SK-N-SH (cell line): ENCODE measurements at regions not wholly inside any gene's neighbourhood (a gene's known extent, or its start where the extent isn't known, plus 50 kb on each side); places are given as distances from the start of the nearest gene placed in this dataset.

Experiments used
- CTCF ChIP-seq: fragments of 200-600 bp; sonication (generic); IDR thresholded peaks from 2 replicates; pipeline ENCODE4 v1.6.1; 2017; ENCODE audit warnings: antibody characterized with exemption, mild to moderate bottlenecking, moderate library complexity
- EP300 ChIP-seq, 2 experiments: IDR thresholded peaks; 2 replicates each; pipeline versions ENCODE4 v1.4.0 to v1.6.1; 2012; ENCODE audit warnings: borderline replicate concordance in 1 of 2, low read depth in 1 of 2, low read length in 1 of 2
- FOSL2 ChIP-seq: IDR thresholded peaks from 2 replicates; pipeline ENCODE4 v1.4.0; 2012; ENCODE audit warnings: low read depth, mild to moderate bottlenecking, moderate library complexity, borderline replicate concordance
- FOXM1 ChIP-seq: IDR thresholded peaks from 2 replicates; pipeline ENCODE4 v1.4.0; 2012; ENCODE audit warnings: low read depth, mild to moderate bottlenecking
- GABPA ChIP-seq: IDR thresholded peaks from 2 replicates; pipeline ENCODE4 v1.4.0; 2012; ENCODE audit warnings: low read depth, mild to moderate bottlenecking
- GATA2 ChIP-seq: sonication (generic); formaldehyde crosslinking; IDR thresholded peaks from 2 replicates; pipeline ENCODE4 v1.5.0; 2020; ENCODE audit warnings: mild to moderate bottlenecking, missing genetic modification reagents
- NFIC ChIP-seq: IDR thresholded peaks from 2 replicates; pipeline ENCODE4 v1.4.0; 2012; ENCODE audit warnings: borderline replicate concordance
- POLR2AphosphoS5 ChIP-seq: IDR thresholded peaks from 2 replicates; pipeline ENCODE4 v1.6.1; 2012; ENCODE audit warnings: low read depth, low read length
- RAD21 ChIP-seq: IDR thresholded peaks from 2 replicates; pipeline ENCODE4 v1.6.1; 2012; ENCODE audit warnings: mild to moderate bottlenecking, low read length
- RCOR1 ChIP-seq: fragments of 150-350 bp; IDR thresholded peaks from 2 replicates; pipeline ENCODE4 v1.6.1; 2017; ENCODE audit warnings: antibody characterized with exemption, low read length
- YY1 ChIP-seq: IDR thresholded peaks from 2 replicates; pipeline ENCODE4 v1.4.0; 2012; ENCODE audit warnings: low read depth, mild to moderate bottlenecking
- ZBTB33 ChIP-seq: IDR thresholded peaks from 2 replicates; pipeline ENCODE4 v1.4.0; 2012; ENCODE audit warnings: low read depth, borderline replicate concordance
- TF ChIP-seq, protein P1 (sequence below): IDR thresholded peaks from 2 replicates; pipeline ENCODE4 v1.4.0; 2012; ENCODE audit warnings: low read depth

- no peak for TF ChIP-seq POLR2AphosphoS5
- no peak for TF ChIP-seq RAD21
- no peak for TF ChIP-seq ZBTB33
- no peak for TF ChIP-seq CTCF
- no peak for TF ChIP-seq GABPA
- TF ChIP-seq NFIC, result no peak
- TF ChIP-seq EP300 (IDR thresholded peaks at IDR 0.05; ENCODE audit: borderline replicate concordance in 1 of 2, low read depth in 1 of 2, low read length in 1 of 2), result no peak
- no peak for TF ChIP-seq RCOR1
- TF ChIP-seq FOSL2, result no peak
- TF ChIP-seq, protein P1, sequence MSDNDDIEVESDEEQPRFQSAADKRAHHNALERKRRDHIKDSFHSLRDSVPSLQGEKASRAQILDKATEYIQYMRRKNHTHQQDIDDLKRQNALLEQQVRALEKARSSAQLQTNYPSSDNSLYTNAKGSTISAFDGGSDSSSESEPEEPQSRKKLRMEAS, result no peak
- no peak for TF ChIP-seq GATA2 (CRISPR knock-in tag)
- TF ChIP-seq YY1, result no peak
- no peak for TF ChIP-seq FOXM1
Observed at GRCh38 chr20:40547483-40548091, 141.4 kb downstream of the MAFB start.
